ENCODE measurements at regions not wholly inside any gene's neighbourhood (a gene's known extent, or its start where the extent isn't known, plus 50 kb on each side); places are given as distances from the start of the nearest gene placed in this dataset.

- Histone ChIP-seq H3K9me1 (ENCODE audit: control insufficient read depth, extremely low read depth, insufficient read depth, low read length) (no peaks in the 10 kb centered on the region), H2AFZ (ENCODE audit: control insufficient read depth, low read length) (no peak overlapping the region), H3K27ac (ENCODE audit: control insufficient read depth, insufficient read depth, low read length) (no peak overlapping the region), H4K20me1 (ENCODE audit: control insufficient read depth, extremely low read depth, insufficient read depth, low read length) (no peaks in the 10 kb centered on the region), H3K4me2 (ENCODE audit: control insufficient read depth, extremely low read depth, insufficient read depth, low read depth, low read length) (no peak overlapping the region), H3K4me1 (ENCODE audit: control insufficient read depth, extremely low read depth, insufficient read depth, low read length) (no peaks in the 10 kb centered on the region), H3K9me3 (ENCODE audit: control insufficient read depth, low read depth, low read length) (no peaks in the 10 kb centered on the region), H3K4me3 (ENCODE audit: control insufficient read depth in 2 of 3, extremely low read depth in 1 of 3, insufficient read depth in 2 of 3, low read depth in 1 of 3, low read length in 3 of 3) (no peak overlapping the region), H3K79me2 (ENCODE audit: control insufficient read depth, insufficient read depth, low read length) (no peaks in the 10 kb centered on the region), H3K36me3 (ENCODE audit: control insufficient read depth in 2 of 2, extremely low read depth in 1 of 2, insufficient read depth in 2 of 2, low read length in 2 of 2) (no peaks in the 10 kb centered on the region), H3K9ac (ENCODE audit: control insufficient read depth, extremely low read depth, insufficient read depth, low read length) (no peak overlapping the region), H3K27me3 (ENCODE audit: control insufficient read depth, extremely low read depth, insufficient read depth, low read length) (no peaks in the 10 kb centered on the region)
- no peak for TF ChIP-seq EZH2 (IDR thresholded peaks at IDR 0.05; ENCODE audit: low read length)
- TF ChIP-seq CTCF (optimal IDR thresholded peaks at IDR 0.05 in 1 of 3, IDR thresholded peaks at IDR 0.05 in 1 of 3, conservative IDR thresholded peaks at IDR 0.05 in 1 of 3; ENCODE audit: extremely low read depth in 1 of 3, insufficient read depth in 2 of 3, low read length in 3 of 3) = no peak
- FAIRE-seq (no peak), DNase-seq (ENCODE audit: low read depth, low spot score) (no peak)
- dilution Hi-C loops (cut with MboI; ENCODE audit: extremely low pct_ligation_motif_present, low sequenced_read_pairs) = no loop called here
Observed at GRCh38 chr10:33754052-33754451, 419.6 kb upstream of the NRP1 start.

GRCh38 chr10:33753389-33753788, 418.9 kb upstream of the NRP1 start:
- Histone ChIP-seq H3K4me3 (ENCODE audit: control insufficient read depth in 2 of 3, extremely low read depth in 1 of 3, insufficient read depth in 2 of 3, low read depth in 1 of 3, low read length in 3 of 3) (no peak overlapping the region), H3K4me1 (ENCODE audit: control insufficient read depth, extremely low read depth, insufficient read depth, low read length) (no peaks in the 10 kb centered on the region), H3K9me1 (ENCODE audit: control insufficient read depth, extremely low read depth, insufficient read depth, low read length) (no peaks in the 10 kb centered on the region), H2AFZ (ENCODE audit: control insufficient read depth, low read length) (no peak overlapping the region), H3K36me3 (ENCODE audit: control insufficient read depth in 2 of 2, extremely low read depth in 1 of 2, insufficient read depth in 2 of 2, low read length in 2 of 2) (no peaks in the 10 kb centered on the region), H3K9ac (ENCODE audit: control insufficient read depth, extremely low read depth, insufficient read depth, low read length) (no peak overlapping the region), H3K4me2 (ENCODE audit: control insufficient read depth, extremely low read depth, insufficient read depth, low read depth, low read length) (no peak overlapping the region), H3K27me3 (ENCODE audit: control insufficient read depth, extremely low read depth, insufficient read depth, low read length) (no peaks in the 10 kb centered on the region), H3K27ac (ENCODE audit: control insufficient read depth, insufficient read depth, low read length) (no peak overlapping the region), H3K9me3 (ENCODE audit: control insufficient read depth, low read depth, low read length) (no peaks in the 10 kb centered on the region), H4K20me1 (ENCODE audit: control insufficient read depth, extremely low read depth, insufficient read depth, low read length) (no peaks in the 10 kb centered on the region), H3K79me2 (ENCODE audit: control insufficient read depth, insufficient read depth, low read length) (no peaks in the 10 kb centered on the region)
- TF ChIP-seq CTCF (optimal IDR thresholded peaks at IDR 0.05 in 1 of 3, IDR thresholded peaks at IDR 0.05 in 1 of 3, conservative IDR thresholded peaks at IDR 0.05 in 1 of 3; ENCODE audit: extremely low read depth in 1 of 3, insufficient read depth in 2 of 3, low read length in 3 of 3) = no peak
- no peak for TF ChIP-seq EZH2 (IDR thresholded peaks at IDR 0.05; ENCODE audit: low read length)
- FAIRE-seq = no peak
- DNase-seq (ENCODE audit: low read depth, low spot score) = no peak
- dilution Hi-C loops (cut with MboI; ENCODE audit: extremely low pct_ligation_motif_present, low sequenced_read_pairs) = no loop called here

Data from keratinocyte (primary cell).